Hematopoietic multipotent progenitor cell treated with erythropoietin and hydrocortisone succinate and interleukin-3 and kit ligand, for 6 days (in vitro differentiated cells): ENCODE measurements at regions not wholly inside any gene's neighbourhood (a gene's known extent, or its start where the extent isn't known, plus 50 kb on each side); places are given as distances from the start of the nearest gene placed in this dataset.

Experiments
- DNase-seq: peaks from one replicate; pipeline ENCODE4 v3.0.0-alpha.2; 2015

GRCh38 chr2:120867290-120868241, 131.9 kb downstream of the GLI2 start:
- DNase-seq = peak; percentile 18

DNA sequence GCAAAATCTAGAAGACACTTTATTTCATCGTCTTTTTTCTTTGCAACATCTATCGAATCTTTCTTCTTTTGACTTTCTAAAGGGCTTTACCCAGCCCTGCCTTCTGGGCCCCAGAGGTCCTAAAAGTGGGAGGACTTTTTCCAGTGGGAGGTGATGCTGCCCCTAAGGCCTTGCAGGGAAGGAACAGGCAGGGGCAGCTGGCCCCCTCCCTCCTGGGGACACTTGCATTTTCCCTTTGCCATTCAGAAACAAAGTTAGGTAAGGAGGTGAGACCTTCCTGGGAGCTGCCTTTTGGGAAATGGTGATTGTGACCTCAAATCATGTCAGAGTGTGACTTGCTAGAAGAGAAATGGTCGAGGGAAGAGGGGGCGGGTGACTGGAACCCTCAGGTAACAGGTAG, 132.7 kb downstream of the GLI2 start:
- no peak for DNase-seq

DNA sequence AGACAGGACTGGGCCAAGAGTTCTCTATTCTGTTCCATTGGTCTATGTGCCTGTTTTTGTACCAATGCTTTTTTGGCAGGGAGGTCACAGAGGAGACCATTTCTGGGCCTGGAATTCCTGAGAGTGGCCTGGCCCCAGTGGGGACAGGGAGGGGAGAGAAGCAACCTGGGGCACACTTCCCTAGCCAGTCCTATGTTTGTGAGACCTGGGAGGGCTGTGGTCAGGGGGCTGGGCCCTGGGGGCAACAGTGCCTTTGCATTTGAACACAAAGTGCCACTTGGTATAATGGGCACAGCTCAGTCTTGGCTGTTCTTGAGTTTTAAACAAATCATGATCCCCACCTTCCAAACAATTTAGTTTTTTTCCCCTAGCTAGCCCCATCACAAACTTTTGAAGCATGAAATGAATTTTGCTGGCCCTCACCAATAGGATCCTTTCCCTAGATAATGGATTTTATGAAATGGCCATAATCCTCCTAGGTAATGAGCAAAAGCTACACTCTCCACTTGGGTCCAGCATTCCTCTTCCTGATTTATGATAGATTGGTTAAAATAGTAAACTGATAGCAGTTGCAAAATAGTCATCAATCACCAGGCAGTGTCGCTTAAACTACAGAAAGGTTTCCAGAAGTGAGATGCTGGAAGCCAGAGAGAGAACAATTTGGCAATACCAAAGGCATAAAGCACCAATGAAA, 133.5 kb downstream of the GLI2 start:
- DNase-seq = no peak

DNA sequence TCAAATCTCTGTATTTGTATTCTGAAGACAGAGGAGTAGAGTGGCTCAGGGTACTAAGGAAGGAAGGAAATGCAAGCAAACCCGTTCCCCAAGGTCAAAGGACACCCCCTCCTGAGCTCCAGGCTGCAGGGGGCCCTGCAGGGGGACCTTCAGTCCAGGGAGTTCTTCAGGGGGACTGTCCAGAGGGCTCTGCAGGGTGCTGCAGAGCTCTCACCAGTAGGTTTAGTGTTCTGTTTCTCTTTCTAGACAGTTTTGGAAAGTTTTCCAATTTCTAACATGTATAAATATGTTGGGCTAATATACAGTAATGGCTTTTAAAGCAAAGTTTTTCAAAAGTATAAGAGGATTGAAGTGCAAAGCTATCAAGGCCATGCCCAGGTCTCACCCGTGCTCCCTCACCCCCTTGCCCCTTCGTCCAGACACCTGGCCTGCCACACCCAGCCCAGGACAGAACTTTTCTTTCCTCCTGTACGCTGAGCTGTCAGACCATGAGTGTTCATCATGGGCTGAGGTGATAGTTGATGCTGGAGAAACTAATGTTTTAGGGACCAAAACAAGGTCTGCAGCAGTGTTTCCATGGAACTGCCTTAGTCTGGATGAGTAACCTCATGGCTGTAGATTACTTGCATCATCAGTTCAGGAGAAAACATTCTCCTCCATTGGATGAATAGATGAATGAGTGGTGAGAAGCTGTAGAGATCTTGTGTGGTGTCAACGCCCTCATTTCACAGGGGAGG, 134.2 kb downstream of the GLI2 start:
- DNase-seq = no peak

DNA sequence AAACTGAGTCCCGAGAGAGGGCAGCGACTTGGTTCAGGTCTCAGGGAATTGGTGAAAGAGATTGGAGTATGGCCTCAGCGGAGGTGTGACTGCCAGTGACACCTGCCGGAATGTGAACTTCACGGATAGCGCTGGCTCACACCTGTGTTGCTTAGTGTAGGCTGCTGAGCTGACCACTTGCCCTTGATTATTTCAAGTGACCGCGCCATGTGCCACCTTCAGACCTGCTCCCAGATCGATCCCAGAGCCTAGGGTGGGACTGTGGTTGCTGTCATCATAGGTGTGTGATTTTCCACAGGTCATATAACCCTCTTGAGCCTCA, 134.8 kb downstream of the GLI2 start:
- DNase-seq = no peak

DNA sequence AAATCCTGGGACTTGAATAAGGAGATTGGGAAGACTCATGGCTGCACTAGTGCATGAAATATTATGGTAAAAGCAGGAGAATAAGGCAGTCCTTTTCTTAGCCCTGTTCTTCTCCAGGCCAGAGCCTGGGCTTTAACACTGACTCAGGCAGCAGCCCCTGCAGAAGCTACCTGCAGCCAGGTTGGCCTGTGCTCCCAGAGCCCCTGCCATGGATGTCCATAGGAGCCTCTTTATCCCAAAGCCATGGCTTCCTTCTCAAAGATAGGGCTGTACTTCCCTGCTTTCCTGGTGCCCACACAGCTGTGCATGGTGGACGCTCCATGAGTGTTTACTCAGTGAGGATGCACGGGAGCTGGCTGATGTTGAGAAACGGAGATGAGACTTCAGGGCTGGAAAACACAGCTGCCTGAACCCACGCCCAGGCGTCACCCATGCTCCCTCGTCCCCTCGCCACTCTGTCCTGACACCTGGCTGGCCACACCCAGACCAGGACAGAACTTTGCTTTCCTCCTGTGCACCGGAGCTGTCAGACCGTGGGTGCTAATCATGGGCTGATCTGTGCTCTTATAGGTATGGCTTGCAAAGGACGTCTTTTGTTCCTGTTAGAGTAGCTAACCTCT, 135.5 kb downstream of the GLI2 start:
- no peak for DNase-seq

GRCh38 chr2:120871881-120872620, 136.4 kb downstream of the GLI2 start:
- DNase-seq = no peak

- DNase-seq = no peak
These were observed 138.6 kb downstream of the GLI2 start for GRCh38 chr2:120873958-120874887.

GRCh38 chr2:120874888-120875275, 139.2 kb downstream of the GLI2 start:
- DNase-seq = no peak

GRCh38 chr2:120875431-120875830, 139.8 kb downstream of the GLI2 start:
- DNase-seq = no peak

DNA sequence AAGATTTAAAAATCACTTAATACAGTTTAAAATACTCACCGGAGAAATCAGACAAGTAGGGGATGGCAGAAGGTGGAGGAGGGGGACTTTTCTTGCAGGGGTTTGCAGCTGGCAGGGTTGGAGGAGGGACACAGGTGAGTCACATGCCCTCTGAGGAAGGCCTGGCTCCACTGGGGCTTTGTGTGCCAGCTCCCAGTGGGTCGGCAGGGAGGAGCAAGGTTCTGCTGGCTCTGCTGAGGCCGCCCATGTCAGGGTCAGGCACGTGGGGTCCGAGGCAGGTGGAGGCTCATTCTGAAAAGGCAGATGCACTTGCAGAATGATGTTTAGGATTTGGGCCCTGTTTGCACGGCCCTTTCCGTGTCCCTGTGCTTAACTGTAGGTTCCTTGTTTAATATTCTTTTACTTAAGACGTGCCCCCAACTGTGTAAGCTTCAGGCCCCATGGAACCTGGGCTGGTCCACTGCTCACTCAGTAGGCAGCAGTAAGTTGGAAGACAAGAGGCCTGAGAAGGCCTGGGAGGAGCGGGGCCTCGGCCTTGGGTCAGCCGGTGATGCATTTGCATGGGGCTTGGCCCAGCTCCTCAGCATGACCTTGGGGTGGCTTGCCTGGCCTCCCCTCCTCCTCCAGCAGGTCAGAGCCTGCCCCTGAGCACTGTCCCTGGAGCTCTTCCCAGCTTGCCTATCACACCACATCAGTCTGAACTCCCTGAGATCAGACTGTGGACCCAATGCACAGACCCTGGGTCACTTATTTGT, 141.0 kb downstream of the GLI2 start:
- no peak for DNase-seq

DNA sequence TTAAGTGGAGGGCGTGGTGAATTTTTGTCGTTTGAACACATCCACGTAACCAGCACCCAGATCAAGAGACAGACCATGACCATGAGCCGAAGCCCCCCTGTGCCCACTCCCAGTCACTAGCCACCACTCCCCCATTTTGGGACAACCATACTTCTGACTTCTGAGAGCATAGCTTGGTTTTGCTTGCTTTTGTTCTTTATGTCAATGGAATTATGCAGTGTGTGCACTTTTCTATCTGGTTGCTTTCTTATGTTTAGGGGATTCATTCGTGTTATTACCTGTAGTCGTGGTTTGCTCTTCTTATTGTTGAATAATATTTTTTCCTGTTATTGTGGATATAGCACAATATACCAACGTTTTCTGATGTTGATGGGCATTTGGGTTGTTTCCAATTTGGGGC, 141.7 kb downstream of the GLI2 start:
- DNase-seq = no peak

- no peak for DNase-seq
These were observed 143.3 kb downstream of the GLI2 start for GRCh38 chr2:120878970-120879369.

GRCh38 chr2:120879431-120880295, 144.0 kb downstream of the GLI2 start:
- no peak for DNase-seq

DNA sequence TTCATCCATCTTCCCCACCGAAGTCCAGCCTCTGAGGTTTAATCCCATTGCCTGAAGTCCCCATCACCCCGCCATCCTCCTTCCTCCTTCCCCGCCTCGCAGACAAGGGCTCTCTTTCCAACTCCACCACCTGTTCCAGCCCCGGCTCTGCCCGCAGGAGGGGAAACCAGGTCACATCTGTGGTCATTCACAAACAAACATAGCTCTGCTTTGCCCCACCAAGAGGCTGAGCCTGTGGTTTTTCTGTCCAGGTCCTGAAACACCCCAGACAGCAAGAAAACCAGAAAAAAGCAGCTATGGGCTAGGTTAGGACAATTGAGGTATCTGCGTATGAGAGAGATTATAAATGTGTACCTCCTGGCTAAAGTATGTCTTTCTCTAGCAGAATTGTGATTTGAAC, 144.7 kb downstream of the GLI2 start:
- DNase-seq = no peak

- DNase-seq = no peak
These were observed 146.5 kb downstream of the GLI2 start for GRCh38 chr2:120881981-120882788.

- no peak for DNase-seq
These were observed 148.2 kb downstream of the GLI2 start for GRCh38 chr2:120883607-120884440.
